GM18502 (cell line): ENCODE measurements at regions not wholly inside any gene's neighbourhood (a gene's known extent, or its start where the extent isn't known, plus 50 kb on each side); places are given as distances from the start of the nearest gene placed in this dataset.
"Not testable (repeated sequence)": the region's sequence is repeated elsewhere in the genome, so short reads cannot be mapped to it uniquely, and the experiment has no call there.

Experiments
- ATAC-seq: cut with Tn5 transposase; IDR thresholded peaks from one replicate; pipeline ENCODE4 v1.9.1; 2021; ENCODE audit warnings: mild to moderate bottlenecking; ENCODE audit not compliant: unreplicated experiment, poor library complexity

- not testable (repeated sequence) for ATAC-seq
Measured at GRCh38 chr12:14032191-14032590, 50.8 kb upstream of the GRIN2B start.

GRCh38 chr12:14043776-14044175 lies 62.4 kb upstream of the GRIN2B start:
- no peak for ATAC-seq

GRCh38 chr12:14048941-14049545 lies 67.6 kb upstream of the GRIN2B start:
- ATAC-seq = no peak

- ATAC-seq = no peak
Measured at GRCh38 chr12:14057895-14058294, 76.5 kb upstream of the GRIN2B start.

- ATAC-seq = no peak
Measured at GRCh38 chr12:14058717-14059116, 77.3 kb upstream of the GRIN2B start.

GRCh38 chr12:14059548-14059947 lies 78.1 kb upstream of the GRIN2B start:
- no peak for ATAC-seq

- ATAC-seq = no peak
Measured at GRCh38 chr12:14065616-14066015, 84.2 kb upstream of the GRIN2B start.

GRCh38 chr12:14066021-14066420 lies 84.6 kb upstream of the GRIN2B start:
- ATAC-seq = no peak

- no peak for ATAC-seq
Measured at GRCh38 chr12:14068961-14069360, 87.6 kb upstream of the GRIN2B start.

- ATAC-seq = no peak
Measured at GRCh38 chr12:14071833-14072232, 90.4 kb upstream of the GRIN2B start.

- ATAC-seq = no peak
Measured at GRCh38 chr12:14072987-14073386, 91.6 kb upstream of the GRIN2B start.

- no peak for ATAC-seq
Measured at GRCh38 chr12:14075797-14076393, 94.5 kb upstream of the GRIN2B start.

GRCh38 chr12:14076538-14076937 lies 95.1 kb upstream of the GRIN2B start:
- ATAC-seq = no peak

- no peak for ATAC-seq
Measured at GRCh38 chr12:14086838-14087237, 105.4 kb upstream of the GRIN2B start.

- ATAC-seq = no peak
Measured at GRCh38 chr12:14099994-14100393, 118.6 kb upstream of the GRIN2B start.

- not testable (repeated sequence) for ATAC-seq
Measured at GRCh38 chr12:14101556-14101955, 120.2 kb upstream of the GRIN2B start.

- ATAC-seq = peak; percentile 100
Measured at GRCh38 chr12:14111230-14111865, 129.9 kb upstream of the GRIN2B start.

- ATAC-seq = no peak
Measured at GRCh38 chr12:14113031-14113430, 131.6 kb upstream of the GRIN2B start.

GRCh38 chr12:14126692-14127091 lies 145.3 kb upstream of the GRIN2B start:
- ATAC-seq = no peak

GRCh38 chr12:14129611-14130195 lies 148.3 kb upstream of the GRIN2B start:
- ATAC-seq = no peak

GRCh38 chr12:14135996-14136395 lies 154.6 kb upstream of the GRIN2B start:
- ATAC-seq = no peak
